ENCODE measurements at regions not wholly inside any gene's neighbourhood (a gene's known extent, or its start where the extent isn't known, plus 50 kb on each side); places are given as distances from the start of the nearest gene placed in this dataset.
"Not testable (repeated sequence)": the region's sequence is repeated elsewhere in the genome, so short reads cannot be mapped to it uniquely, and the experiment has no call there.

GRCh38 chr9:97176206-97176605 lies 131.3 kb upstream of the CCDC180 start:
- Histone ChIP-seq H3K27me3 (peaks cover 0 to 4% (median 0%) of the 10 kb centered on the region in 7 donors), H3K9me3 (peaks cover 0 to 4% (median 0%) of the 10 kb centered on the region in 11 donors), H3K27ac (no peak overlapping the region), H3K36me3 (no peaks in the 10 kb centered on the region), H3K4me1 (peaks cover 0 to 9% (median 0%) of the 10 kb centered on the region in 9 donors), H3K4me3 (no peak overlapping the region)
- peak in 1 of 2 donors; percentile 15 for DNase-seq
- WGBS, 2 donors: 18 to 21% methylated on average over 5 of the region's 5 CpGs
- TF ChIP-seq, protein P1, sequence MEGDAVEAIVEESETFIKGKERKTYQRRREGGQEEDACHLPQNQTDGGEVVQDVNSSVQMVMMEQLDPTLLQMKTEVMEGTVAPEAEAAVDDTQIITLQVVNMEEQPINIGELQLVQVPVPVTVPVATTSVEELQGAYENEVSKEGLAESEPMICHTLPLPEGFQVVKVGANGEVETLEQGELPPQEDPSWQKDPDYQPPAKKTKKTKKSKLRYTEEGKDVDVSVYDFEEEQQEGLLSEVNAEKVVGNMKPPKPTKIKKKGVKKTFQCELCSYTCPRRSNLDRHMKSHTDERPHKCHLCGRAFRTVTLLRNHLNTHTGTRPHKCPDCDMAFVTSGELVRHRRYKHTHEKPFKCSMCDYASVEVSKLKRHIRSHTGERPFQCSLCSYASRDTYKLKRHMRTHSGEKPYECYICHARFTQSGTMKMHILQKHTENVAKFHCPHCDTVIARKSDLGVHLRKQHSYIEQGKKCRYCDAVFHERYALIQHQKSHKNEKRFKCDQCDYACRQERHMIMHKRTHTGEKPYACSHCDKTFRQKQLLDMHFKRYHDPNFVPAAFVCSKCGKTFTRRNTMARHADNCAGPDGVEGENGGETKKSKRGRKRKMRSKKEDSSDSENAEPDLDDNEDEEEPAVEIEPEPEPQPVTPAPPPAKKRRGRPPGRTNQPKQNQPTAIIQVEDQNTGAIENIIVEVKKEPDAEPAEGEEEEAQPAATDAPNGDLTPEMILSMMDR (IDR thresholded peaks at IDR 0.05): no peak
- intact Hi-C loops (cut with DNase I): no loop called here
- ATAC-seq: peak in 3 of 8 donors; percentile 42 to 61 (median 47)

GRCh38 chr9:97168174-97168573 lies 129.2 kb upstream of the CTSV start:
- H3K9me3 ChIP-seq; H3K36me3 ChIP-seq; H3K4me1 ChIP-seq; DNase-seq; H3K4me3 ChIP-seq; H3K27ac ChIP-seq; ATAC-seq; intact Hi-C loops (cut with DNase I); H3K27me3 ChIP-seq: not testable (repeated sequence)

GRCh38 chr9:97166496-97167138 lies 127.7 kb upstream of the CTSV start:
- DNase-seq; H3K27ac ChIP-seq; H3K4me1 ChIP-seq; H3K9me3 ChIP-seq; intact Hi-C loops (cut with DNase I); H3K27me3 ChIP-seq; H3K4me3 ChIP-seq; ATAC-seq; H3K36me3 ChIP-seq: not testable (repeated sequence)

DNA sequence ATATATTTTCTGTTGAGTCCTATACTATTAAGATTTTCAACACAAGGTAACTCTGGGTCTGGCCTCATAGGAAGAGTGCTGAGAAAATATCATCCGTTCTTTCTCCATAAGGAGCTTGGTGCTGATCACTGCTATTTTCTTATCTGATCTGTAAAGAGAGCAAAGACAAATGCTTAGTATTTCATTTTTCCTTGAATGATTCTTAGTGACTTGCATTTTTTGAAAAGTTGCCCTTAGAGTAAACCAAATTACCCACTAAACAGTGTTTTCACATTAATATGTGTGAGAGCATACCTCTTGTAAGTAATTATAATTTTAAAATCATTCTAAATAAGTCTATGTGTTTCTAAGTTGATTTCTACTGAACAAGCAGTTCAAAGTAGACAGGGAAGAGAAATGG lies 121.3 kb upstream of the CTSV start:
- Histone ChIP-seq H3K27ac (no peak overlapping the region), H3K4me3 (no peak overlapping the region), H3K9me3 (no peaks in the 10 kb centered on the region), H3K36me3 (no peaks in the 10 kb centered on the region), H3K4me1 (no peaks in the 10 kb centered on the region), H3K27me3 (peaks cover 0 to 15% (median 0%) of the 10 kb centered on the region in 7 donors)
- intact Hi-C loops (cut with DNase I): no loop called here
- TF ChIP-seq, protein P1 (IDR thresholded peaks at IDR 0.05): no peak
- no peak for ATAC-seq
- WGBS, 2 donors: 72 to 74% methylated on average over 1 of the region's 1 CpG
- no peak for DNase-seq

DNA sequence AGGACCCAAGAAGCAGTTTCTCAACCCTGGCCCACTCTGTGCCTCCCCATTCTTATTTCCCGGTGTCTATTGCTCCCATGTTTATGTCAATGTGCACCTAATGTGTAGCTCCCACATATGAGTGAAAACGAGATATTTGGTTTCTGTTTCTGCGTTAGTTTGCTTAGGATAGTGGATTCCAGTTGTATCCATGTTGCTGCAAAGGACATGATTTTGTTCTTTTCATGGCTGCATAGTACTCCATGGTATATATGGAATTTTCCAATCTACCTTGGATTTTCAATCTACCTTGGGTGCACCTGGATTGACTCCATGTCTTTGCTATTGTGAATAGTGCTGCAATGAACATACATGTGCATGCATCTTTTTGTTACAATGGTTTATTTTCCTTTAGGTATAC lies 119.8 kb upstream of the CTSV start:
- ATAC-seq; H3K9me3 ChIP-seq; intact Hi-C loops (cut with DNase I); H3K4me3 ChIP-seq; DNase-seq; H3K27ac ChIP-seq; H3K4me1 ChIP-seq; H3K36me3 ChIP-seq: not testable (repeated sequence)
- 94 to 96% methylated on average over 3 of the region's 3 CpGs for WGBS, 2 donors
- H3K27me3 ChIP-seq: peaks cover 0 to 13% (median 0%) of the 10 kb centered on the region in 7 donors

GRCh38 chr9:97155441-97155840 lies 116.5 kb upstream of the CTSV start:
- 92 to 93% methylated on average over 5 of the region's 5 CpGs for WGBS, 2 donors
- H3K4me1 ChIP-seq; DNase-seq; H3K4me3 ChIP-seq; H3K27ac ChIP-seq; H3K9me3 ChIP-seq; ATAC-seq; H3K36me3 ChIP-seq; intact Hi-C loops (cut with DNase I): not testable (repeated sequence)
- H3K27me3 ChIP-seq: peaks cover 0 to 13% (median 0%) of the 10 kb centered on the region in 7 donors

Data from heart right ventricle (tissue), 16 donors.